DND-41 (cell line): ENCODE measurements at regions not wholly inside any gene's neighbourhood (a gene's known extent, or its start where the extent isn't known, plus 50 kb on each side); places are given as distances from the start of the nearest gene placed in this dataset.

Source experiments
- ATAC-seq: fragments of 200-7000 bp; cut with Tn5 transposase; 3 replicates; pipeline ENCODE4 v1.9.1; 2021; ENCODE audit warnings: low read depth; ENCODE audit not compliant: insufficient read depth
- DNase-seq: peaks from one replicate; pipeline ENCODE4 v3.0.0-alpha.2; 2020
- H2AFZ ChIP-seq: 2 replicates; pipeline ENCODE4 v1.6.0; 2012; ENCODE audit warnings: low read depth, low read length
- H3K27ac ChIP-seq: 2 replicates; pipeline ENCODE4 v1.5.1; 2012; ENCODE audit warnings: low read length, inconsistent platforms
- H3K27me3 ChIP-seq: fragments of 200-600 bp; sonication (generic); 2 replicates; pipeline ENCODE4 v1.6.0; 2012; ENCODE audit warnings: low read length, mild to moderate bottlenecking, inconsistent platforms; ENCODE audit not compliant: insufficient read depth, poor library complexity
- H3K36me3 ChIP-seq: 2 replicates; pipeline ENCODE4 v1.5.1; 2012; ENCODE audit warnings: low read length, inconsistent platforms; ENCODE audit not compliant: insufficient read depth
- H3K4me1 ChIP-seq: 2 replicates; pipeline ENCODE4 v1.5.1; 2012; ENCODE audit warnings: mild to moderate bottlenecking, low read length; ENCODE audit not compliant: insufficient read depth
- H3K4me2 ChIP-seq: 2 replicates; pipeline ENCODE4 v1.6.0; 2012; ENCODE audit warnings: mild to moderate bottlenecking, moderate library complexity, low read length, inconsistent platforms; ENCODE audit not compliant: insufficient read depth
- H3K4me3 ChIP-seq, 2 experiments: fragments of 200-600 bp in 1 of 2; shearing (Covaris generic) in 1 of 2; 2 replicates each; pipeline ENCODE4 v1.5.1; 2012 to 2016; ENCODE audit warnings: inconsistent platforms in 2 of 2, low read length in 2 of 2, mild to moderate bottlenecking in 2 of 2, low read depth in 1 of 2, moderate library complexity in 1 of 2
- H3K79me2 ChIP-seq: 2 replicates; pipeline ENCODE4 v1.6.0; 2012; ENCODE audit warnings: low read length, inconsistent platforms; ENCODE audit not compliant: insufficient read depth
- H3K9ac ChIP-seq: 2 replicates; pipeline ENCODE4 v1.6.0; 2012; ENCODE audit warnings: low read depth, mild to moderate bottlenecking, inconsistent platforms, low read length, moderate library complexity
- H3K9me3 ChIP-seq: 2 replicates; pipeline ENCODE4 v1.5.1; 2012; ENCODE audit warnings: low read length, moderate library complexity, mild to moderate bottlenecking, inconsistent platforms; ENCODE audit not compliant: insufficient read depth, severe bottlenecking
- H4K20me1 ChIP-seq: 2 replicates; pipeline ENCODE4 v1.6.0; 2012; ENCODE audit warnings: low read length; ENCODE audit not compliant: insufficient read depth
- CTCF ChIP-seq: IDR thresholded peaks from 2 replicates; pipeline ENCODE4 v1.5.1; 2012; ENCODE audit warnings: borderline replicate concordance, low read length, moderate library complexity, mild to moderate bottlenecking; ENCODE audit not compliant: poor library complexity, severe bottlenecking; ENCODE audit errors: extremely low read depth
- EZH2 ChIP-seq: IDR thresholded peaks from 3 replicates; pipeline ENCODE4 v1.6.1; 2012; ENCODE audit warnings: borderline replicate concordance, low read depth, mild to moderate bottlenecking, moderate library complexity, low read length, inconsistent platforms; ENCODE audit not compliant: severe bottlenecking

GRCh38 chr12:87603727-87604126, 425.5 kb downstream of the C12orf50 start:
- no peaks in the 10 kb centered on the region for H3K79me2 ChIP-seq
- no peak overlapping the region for H3K27ac ChIP-seq
- DNase-seq, result no peak
- no peak overlapping the region for H3K4me2 ChIP-seq
- no peaks in the 10 kb centered on the region for H3K4me1 ChIP-seq
- no peak overlapping the region for H2AFZ ChIP-seq
- no peaks in the 10 kb centered on the region for H4K20me1 ChIP-seq
- ATAC-seq, result no peak
- TF ChIP-seq CTCF (no peak), EZH2 (no peak)
- H3K27me3 ChIP-seq, result no peaks in the 10 kb centered on the region
- no peaks in the 10 kb centered on the region for H3K9me3 ChIP-seq
- no peak overlapping the region for H3K4me3 ChIP-seq
- H3K9ac ChIP-seq, result no peak overlapping the region
- no peaks in the 10 kb centered on the region for H3K36me3 ChIP-seq

GRCh38 chr12:87599459-87599858, 429.7 kb downstream of the C12orf50 start:
- Histone ChIP-seq H3K4me1 (no peaks in the 10 kb centered on the region), H2AFZ (no peak overlapping the region), H3K27ac (no peak overlapping the region), H3K9ac (no peak overlapping the region), H3K4me2 (no peak overlapping the region), H3K27me3 (no peaks in the 10 kb centered on the region), H4K20me1 (no peaks in the 10 kb centered on the region), H3K79me2 (no peaks in the 10 kb centered on the region), H3K4me3 (no peak overlapping the region), H3K9me3 (no peaks in the 10 kb centered on the region), H3K36me3 (no peaks in the 10 kb centered on the region)
- ATAC-seq, result no peak
- DNase-seq, result no peak
- TF ChIP-seq CTCF (no peak), EZH2 (no peak)

- Histone ChIP-seq H3K27me3 (no peaks in the 10 kb centered on the region), H3K4me1 (no peaks in the 10 kb centered on the region), H2AFZ (no peak overlapping the region), H3K9me3 (no peaks in the 10 kb centered on the region), H3K9ac (no peak overlapping the region), H3K4me3 (no peak overlapping the region), H3K4me2 (no peak overlapping the region), H3K36me3 (no peaks in the 10 kb centered on the region), H3K79me2 (no peaks in the 10 kb centered on the region), H4K20me1 (no peaks in the 10 kb centered on the region), H3K27ac (no peak overlapping the region)
- DNase-seq (no peak), ATAC-seq (no peak)
- no peak for TF ChIP-seq CTCF
- no peak for TF ChIP-seq EZH2
These were observed 432.1 kb downstream of the C12orf50 start for GRCh38 chr12:87597114-87597513.

GRCh38 chr12:87596636-87597035, 432.6 kb downstream of the C12orf50 start:
- H3K79me2 ChIP-seq, result no peaks in the 10 kb centered on the region
- TF ChIP-seq EZH2, result no peak
- TF ChIP-seq CTCF, result no peak
- H3K4me1 ChIP-seq, result no peaks in the 10 kb centered on the region
- no peaks in the 10 kb centered on the region for H4K20me1 ChIP-seq
- H3K4me3 ChIP-seq, result no peak overlapping the region
- H2AFZ ChIP-seq, result no peak overlapping the region
- H3K27ac ChIP-seq, result no peak overlapping the region
- ATAC-seq, result no peak
- no peak overlapping the region for H3K9ac ChIP-seq
- no peak for DNase-seq
- H3K36me3 ChIP-seq, result no peaks in the 10 kb centered on the region
- H3K4me2 ChIP-seq, result no peak overlapping the region
- H3K27me3 ChIP-seq, result no peaks in the 10 kb centered on the region
- no peaks in the 10 kb centered on the region for H3K9me3 ChIP-seq
